ENCODE measurements at regions not wholly inside any gene's neighbourhood (a gene's known extent, or its start where the extent isn't known, plus 50 kb on each side); places are given as distances from the start of the nearest gene placed in this dataset.

DNA sequence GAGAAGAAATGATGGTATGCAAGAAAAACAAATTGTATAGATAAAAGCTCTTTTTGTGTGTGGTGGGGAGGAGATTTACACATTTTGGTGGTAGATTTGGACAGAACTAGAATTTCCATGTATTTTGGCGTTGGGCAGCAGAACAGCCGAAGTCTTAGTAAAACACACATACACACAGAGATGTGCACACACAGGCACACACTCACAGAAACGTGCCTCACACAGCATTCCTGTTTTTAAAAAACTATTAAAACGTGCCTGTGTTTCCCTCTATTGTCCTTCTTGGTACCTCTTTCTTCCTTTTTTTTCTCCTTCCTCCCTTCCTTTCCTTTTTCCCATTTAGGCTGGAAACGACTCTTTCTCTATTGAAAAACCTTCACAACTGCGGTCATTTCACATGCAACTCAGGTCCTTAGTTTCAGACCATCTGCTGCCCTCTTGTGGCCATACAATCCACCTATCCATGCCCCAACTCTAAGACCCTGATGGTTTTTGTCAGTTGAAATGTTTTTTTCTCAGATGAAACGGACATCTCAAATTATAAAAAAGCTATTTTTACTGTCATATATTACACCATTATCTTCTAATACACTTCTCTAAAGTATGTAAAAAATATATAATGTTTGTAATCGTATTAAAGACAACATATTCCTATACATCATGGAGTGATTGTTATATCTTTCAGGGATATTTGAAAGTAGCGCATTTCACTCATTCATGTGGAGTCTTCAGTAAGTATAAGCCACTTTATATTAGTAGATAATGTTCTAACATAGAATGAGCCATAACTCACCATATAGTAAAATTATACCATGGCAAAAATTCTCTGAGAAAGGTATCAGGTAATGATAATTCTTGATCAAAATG is 386.7 kb upstream of the NOVA1 start:
- H3K4me3 ChIP-seq (ENCODE audit: low read length), result no peak overlapping the region
- TF ChIP-seq, protein P1, sequence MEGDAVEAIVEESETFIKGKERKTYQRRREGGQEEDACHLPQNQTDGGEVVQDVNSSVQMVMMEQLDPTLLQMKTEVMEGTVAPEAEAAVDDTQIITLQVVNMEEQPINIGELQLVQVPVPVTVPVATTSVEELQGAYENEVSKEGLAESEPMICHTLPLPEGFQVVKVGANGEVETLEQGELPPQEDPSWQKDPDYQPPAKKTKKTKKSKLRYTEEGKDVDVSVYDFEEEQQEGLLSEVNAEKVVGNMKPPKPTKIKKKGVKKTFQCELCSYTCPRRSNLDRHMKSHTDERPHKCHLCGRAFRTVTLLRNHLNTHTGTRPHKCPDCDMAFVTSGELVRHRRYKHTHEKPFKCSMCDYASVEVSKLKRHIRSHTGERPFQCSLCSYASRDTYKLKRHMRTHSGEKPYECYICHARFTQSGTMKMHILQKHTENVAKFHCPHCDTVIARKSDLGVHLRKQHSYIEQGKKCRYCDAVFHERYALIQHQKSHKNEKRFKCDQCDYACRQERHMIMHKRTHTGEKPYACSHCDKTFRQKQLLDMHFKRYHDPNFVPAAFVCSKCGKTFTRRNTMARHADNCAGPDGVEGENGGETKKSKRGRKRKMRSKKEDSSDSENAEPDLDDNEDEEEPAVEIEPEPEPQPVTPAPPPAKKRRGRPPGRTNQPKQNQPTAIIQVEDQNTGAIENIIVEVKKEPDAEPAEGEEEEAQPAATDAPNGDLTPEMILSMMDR (IDR thresholded peaks at IDR 0.05; ENCODE audit: insufficient read depth, low read depth, low read length, missing control alignments), result peak; percentile 86
- DNase-seq (ENCODE audit: low read depth), result peak; percentile 61

DNA sequence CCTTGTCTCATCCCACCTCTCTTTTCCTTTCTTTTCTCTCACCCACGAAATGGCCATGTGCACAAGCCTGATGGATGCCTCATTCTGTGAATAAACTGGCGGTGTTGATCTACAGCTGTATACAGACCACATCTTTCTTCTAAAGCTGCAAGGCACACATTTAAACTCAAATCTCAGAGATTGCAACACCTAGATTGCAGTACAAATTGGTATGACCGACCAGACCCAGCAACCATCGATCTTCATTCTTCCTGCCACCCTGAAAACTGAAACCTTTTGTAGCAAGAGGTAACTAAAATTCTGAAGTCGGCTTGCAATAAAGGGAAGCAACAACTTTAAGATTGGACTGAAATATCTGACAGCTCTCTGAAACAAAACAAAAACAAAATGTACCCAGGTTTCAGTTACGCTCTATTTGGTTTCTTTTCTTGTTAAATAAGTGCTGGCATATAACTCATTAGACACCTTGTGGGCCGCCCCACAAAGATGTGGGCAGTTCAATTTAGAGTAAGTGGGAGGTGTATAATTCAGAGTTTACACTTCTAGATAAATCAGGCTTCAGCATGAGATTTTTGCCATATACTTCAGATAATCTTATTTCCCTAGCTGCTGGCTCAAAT is 390.0 kb upstream of the NOVA1 start:
- DNase-seq (ENCODE audit: low read depth), result no peak
- no peak overlapping the region for H3K4me3 ChIP-seq (ENCODE audit: low read length)
- TF ChIP-seq, protein P1 (IDR thresholded peaks at IDR 0.05; ENCODE audit: insufficient read depth, low read depth, low read length, missing control alignments), result no peak

DNA sequence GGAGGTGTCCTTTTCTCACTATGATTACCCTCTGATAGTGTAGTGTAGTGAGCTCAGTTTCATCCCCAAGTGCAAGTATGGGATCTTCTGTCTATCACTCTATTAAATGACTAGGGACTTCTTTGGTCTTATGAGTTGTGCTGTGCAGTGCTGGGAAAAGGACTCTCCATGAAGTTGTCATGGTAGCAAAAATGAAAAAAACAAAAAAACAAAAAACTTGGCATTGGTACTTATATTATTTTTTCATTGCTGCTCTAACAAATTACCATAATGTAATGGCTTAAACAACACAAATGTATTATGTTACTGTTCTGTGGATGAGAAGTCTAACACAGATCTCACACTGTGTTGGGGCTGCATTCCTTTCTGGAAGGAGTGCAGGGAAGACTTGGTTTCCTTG is 393.1 kb upstream of the NOVA1 start:
- H3K4me3 ChIP-seq (ENCODE audit: low read length), result no peak overlapping the region
- TF ChIP-seq, protein P1 (IDR thresholded peaks at IDR 0.05; ENCODE audit: insufficient read depth, low read depth, low read length, missing control alignments), result no peak
- no peak for DNase-seq (ENCODE audit: low read depth)

DNA sequence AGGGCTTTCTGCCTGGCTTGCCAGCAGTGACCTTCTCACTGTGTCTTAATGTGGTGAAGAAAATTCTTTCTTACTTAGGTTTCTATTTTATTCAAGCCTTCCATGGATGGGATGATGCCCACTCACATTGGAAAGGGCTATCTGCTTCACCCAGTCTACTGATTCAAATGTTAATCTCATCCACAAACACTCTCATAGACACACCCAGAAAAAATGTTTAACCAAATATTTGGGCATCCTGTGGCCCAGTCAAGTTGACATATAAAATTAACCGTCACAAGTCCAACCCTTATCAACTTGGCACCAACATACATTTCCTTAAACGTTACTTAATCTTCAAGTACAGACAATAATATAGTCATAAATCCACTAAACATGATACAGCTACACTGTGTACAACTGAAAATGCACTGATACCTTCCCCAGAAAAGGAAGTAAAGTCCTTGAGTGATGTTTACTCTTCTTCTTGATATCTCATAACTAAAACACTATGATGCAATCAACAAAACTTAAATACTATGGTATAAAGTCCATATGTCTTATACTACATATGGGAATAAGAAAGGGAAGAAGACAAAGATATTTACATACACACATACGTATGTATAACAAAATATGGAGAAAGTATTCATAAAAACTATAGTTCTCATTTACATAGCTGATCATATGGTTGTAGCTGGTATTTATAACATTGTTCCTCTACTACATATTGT is 394.7 kb upstream of the NOVA1 start:
- no peak for DNase-seq (ENCODE audit: low read depth)
- TF ChIP-seq, protein P1 (IDR thresholded peaks at IDR 0.05; ENCODE audit: insufficient read depth, low read depth, low read length, missing control alignments), result no peak
- no peak overlapping the region for H3K4me3 ChIP-seq (ENCODE audit: low read length)

DNA sequence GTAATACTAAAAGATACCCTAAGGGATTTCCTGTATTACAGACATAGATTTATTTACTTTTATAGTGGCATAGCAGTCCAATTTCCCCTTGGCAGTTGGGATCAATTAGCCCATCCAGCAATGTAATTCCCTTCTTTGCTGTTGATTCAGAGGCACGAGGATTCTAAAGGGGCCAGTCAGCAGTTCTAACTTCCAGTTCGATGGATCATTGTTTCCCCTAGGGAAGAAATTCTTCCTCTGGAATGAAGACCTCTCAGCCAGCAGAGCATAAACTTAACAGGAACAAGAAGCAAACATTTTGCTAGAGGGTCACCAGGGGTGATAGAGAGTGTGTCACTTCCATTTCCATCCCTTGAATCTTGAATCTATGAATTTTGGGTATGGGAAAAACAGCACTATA is 395.7 kb upstream of the NOVA1 start:
- no peak overlapping the region for H3K4me3 ChIP-seq (ENCODE audit: low read length)
- no peak for DNase-seq (ENCODE audit: low read depth)
- TF ChIP-seq, protein P1 (IDR thresholded peaks at IDR 0.05; ENCODE audit: insufficient read depth, low read depth, low read length, missing control alignments), result no peak

DNA sequence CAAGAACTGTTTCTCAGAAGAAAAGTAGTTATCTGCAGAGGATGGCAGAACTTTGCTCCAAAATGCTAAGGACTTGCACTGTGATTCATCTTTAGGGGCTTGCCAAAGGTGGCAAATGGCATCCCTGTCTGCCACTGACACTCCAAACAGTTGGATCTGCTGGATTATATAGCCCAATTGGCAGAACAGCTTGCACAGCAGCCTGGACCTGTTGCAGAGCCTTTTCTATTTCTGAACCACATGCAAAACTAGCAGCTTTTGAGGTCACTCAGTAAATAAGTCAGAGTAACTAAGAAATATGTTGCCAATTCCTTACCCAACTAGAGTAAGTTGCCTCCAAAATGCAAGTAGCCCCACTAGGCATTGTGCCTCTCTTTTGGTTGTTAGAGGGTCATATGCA is 397.5 kb upstream of the NOVA1 start:
- TF ChIP-seq, protein P1 (IDR thresholded peaks at IDR 0.05; ENCODE audit: insufficient read depth, low read depth, low read length, missing control alignments), result no peak
- no peak overlapping the region for H3K4me3 ChIP-seq (ENCODE audit: low read length)
- no peak for DNase-seq (ENCODE audit: low read depth)

All from epithelial cell of esophagus (primary cell).